GM10248 (cell line): ENCODE measurements at regions not wholly inside any gene's neighbourhood (a gene's known extent, or its start where the extent isn't known, plus 50 kb on each side); places are given as distances from the start of the nearest gene placed in this dataset.

ENCODE experiments used
- CTCF ChIA-PET: fragments of 300-600 bp; sonication (Branson Sonifier 250); formaldehyde crosslinking; extraction: SDS; loops from one replicate; lab custom pipeline; 2021; ENCODE audit warnings: antibody characterized with exemption; lab: Yijun Ruan, JAX
- POLR2A ChIA-PET: fragments of 350-650 bp; sonication (Branson Sonifier 250); formaldehyde crosslinking; extraction: SDS; loops from one replicate; lab custom pipeline; 2020; ENCODE audit warnings: antibody characterized with exemption; lab: Yijun Ruan, JAX
- DNase-seq: peaks from one replicate; pipeline ENCODE4 v3.0.0; 2012; ENCODE audit errors: extremely low spot score
- TF ChIP-seq, protein P1 (sequence below): IDR thresholded peaks from 2 replicates; pipeline ENCODE4 v1.5.1; 2012; ENCODE audit warnings: mild to moderate bottlenecking, low read depth; ENCODE audit errors: extremely low read depth, missing control alignments, control extremely low read depth

- TF ChIP-seq, protein P1, sequence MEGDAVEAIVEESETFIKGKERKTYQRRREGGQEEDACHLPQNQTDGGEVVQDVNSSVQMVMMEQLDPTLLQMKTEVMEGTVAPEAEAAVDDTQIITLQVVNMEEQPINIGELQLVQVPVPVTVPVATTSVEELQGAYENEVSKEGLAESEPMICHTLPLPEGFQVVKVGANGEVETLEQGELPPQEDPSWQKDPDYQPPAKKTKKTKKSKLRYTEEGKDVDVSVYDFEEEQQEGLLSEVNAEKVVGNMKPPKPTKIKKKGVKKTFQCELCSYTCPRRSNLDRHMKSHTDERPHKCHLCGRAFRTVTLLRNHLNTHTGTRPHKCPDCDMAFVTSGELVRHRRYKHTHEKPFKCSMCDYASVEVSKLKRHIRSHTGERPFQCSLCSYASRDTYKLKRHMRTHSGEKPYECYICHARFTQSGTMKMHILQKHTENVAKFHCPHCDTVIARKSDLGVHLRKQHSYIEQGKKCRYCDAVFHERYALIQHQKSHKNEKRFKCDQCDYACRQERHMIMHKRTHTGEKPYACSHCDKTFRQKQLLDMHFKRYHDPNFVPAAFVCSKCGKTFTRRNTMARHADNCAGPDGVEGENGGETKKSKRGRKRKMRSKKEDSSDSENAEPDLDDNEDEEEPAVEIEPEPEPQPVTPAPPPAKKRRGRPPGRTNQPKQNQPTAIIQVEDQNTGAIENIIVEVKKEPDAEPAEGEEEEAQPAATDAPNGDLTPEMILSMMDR: no peak
- DNase-seq: no peak
- CTCF ChIA-PET: no interaction called here
- POLR2A ChIA-PET: no interaction called here
Observed at GRCh38 chr14:86639666-86640065, 1109.7 kb downstream of the FLRT2 start.

GRCh38 chr14:86639146-86639545 is 1109.2 kb downstream of the FLRT2 start:
- ChIA-PET POLR2A (no interaction called here), CTCF (no interaction called here)
- no peak for DNase-seq
- TF ChIP-seq, protein P1: no peak

DNA sequence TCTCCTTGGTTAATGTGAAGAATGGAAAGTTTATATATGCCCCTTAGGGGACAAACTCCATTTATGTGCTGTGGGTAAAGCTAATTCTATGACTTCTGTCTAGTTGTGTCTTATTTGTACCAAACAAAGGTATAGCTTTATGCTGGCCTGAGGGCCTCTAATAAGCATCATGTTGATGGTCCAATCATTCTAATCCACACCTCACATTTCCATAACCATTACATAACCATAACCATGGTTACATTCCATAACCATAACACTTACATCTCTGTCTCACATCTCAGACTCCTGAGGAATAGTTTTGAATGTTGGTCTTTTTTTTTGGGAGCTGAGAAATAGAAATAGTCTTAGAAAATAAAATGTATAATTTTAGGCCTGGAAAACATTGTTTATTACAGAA is 1097.1 kb downstream of the FLRT2 start:
- ChIA-PET POLR2A (no interaction called here), CTCF (no interaction called here)
- DNase-seq: no peak
- TF ChIP-seq, protein P1: no peak

- DNase-seq: no peak
- TF ChIP-seq, protein P1: no peak
- ChIA-PET CTCF (no interaction called here), POLR2A (no interaction called here)
Observed at GRCh38 chr14:86626530-86626929, 1096.6 kb downstream of the FLRT2 start.

GRCh38 chr14:86625637-86626036 is 1095.7 kb downstream of the FLRT2 start:
- POLR2A ChIA-PET: no interaction called here
- CTCF ChIA-PET: no interaction called here
- DNase-seq: no peak
- TF ChIP-seq, protein P1: no peak

GRCh38 chr14:86619726-86620125 is 1089.8 kb downstream of the FLRT2 start:
- TF ChIP-seq, protein P1: no peak
- DNase-seq: no peak
- ChIA-PET POLR2A (no interaction called here), CTCF (no interaction called here)

DNA sequence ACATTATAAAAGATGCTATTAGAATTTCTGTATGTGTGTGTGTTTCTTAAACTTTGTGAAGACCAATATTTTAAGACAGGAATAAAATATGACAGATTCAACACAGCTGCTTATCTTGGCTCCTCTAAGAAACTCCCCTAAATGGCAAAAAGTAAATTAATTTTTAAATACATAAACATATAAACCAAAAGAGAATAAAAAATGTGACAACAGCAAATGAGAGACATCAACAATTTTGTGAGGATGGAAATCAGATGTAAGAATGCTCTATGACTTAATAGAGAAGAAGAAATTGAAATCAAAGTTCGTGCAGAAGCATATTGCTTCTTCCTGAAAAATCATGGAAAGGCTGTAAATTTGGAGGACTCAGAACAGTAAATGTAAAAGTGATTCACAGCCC is 1083.8 kb downstream of the FLRT2 start:
- ChIA-PET CTCF (no interaction called here), POLR2A (no interaction called here)
- TF ChIP-seq, protein P1: no peak
- DNase-seq: no peak
